ENCODE measurements at regions not wholly inside any gene's neighbourhood (a gene's known extent, or its start where the extent isn't known, plus 50 kb on each side); places are given as distances from the start of the nearest gene placed in this dataset.

- no peak for TF ChIP-seq POLR2AphosphoS5 (IDR thresholded peaks at IDR 0.05)
- no peak for TF ChIP-seq CTCF (IDR thresholded peaks at IDR 0.05)
Measured at GRCh38 chr4:3871881-3872833, 106.0 kb downstream of the ADRA2C start.

Measured in prostate gland (tissue), 2 donors.